Cardiac fibroblast (primary cell): ENCODE measurements at regions not wholly inside any gene's neighbourhood (a gene's known extent, or its start where the extent isn't known, plus 50 kb on each side); places are given as distances from the start of the nearest gene placed in this dataset.

Source experiments
- DNase-seq, 2 donors: peaks; one replicate each; pipeline versions ENCODE4 v3.0.0 to v3.0.0-alpha.2; 2010; ENCODE audit warnings: low read depth in 2 of 2
- H3K4me3 ChIP-seq, 2 donors: replicated peaks in 1 of 2; 1 replicate in 1 of 2; 2 replicates in 1 of 2; pipeline ENCODE4 v1.5.1; 2011; ENCODE audit warnings: low read depth in 2 of 2, low read length in 2 of 2, mild to moderate bottlenecking in 2 of 2, moderate library complexity in 1 of 2
- TF ChIP-seq, protein P1 (sequence below): IDR thresholded peaks from one replicate; pipeline ENCODE4 v1.5.1; 2011; ENCODE audit warnings: low read depth, mild to moderate bottlenecking, low read length, inconsistent platforms

DNA sequence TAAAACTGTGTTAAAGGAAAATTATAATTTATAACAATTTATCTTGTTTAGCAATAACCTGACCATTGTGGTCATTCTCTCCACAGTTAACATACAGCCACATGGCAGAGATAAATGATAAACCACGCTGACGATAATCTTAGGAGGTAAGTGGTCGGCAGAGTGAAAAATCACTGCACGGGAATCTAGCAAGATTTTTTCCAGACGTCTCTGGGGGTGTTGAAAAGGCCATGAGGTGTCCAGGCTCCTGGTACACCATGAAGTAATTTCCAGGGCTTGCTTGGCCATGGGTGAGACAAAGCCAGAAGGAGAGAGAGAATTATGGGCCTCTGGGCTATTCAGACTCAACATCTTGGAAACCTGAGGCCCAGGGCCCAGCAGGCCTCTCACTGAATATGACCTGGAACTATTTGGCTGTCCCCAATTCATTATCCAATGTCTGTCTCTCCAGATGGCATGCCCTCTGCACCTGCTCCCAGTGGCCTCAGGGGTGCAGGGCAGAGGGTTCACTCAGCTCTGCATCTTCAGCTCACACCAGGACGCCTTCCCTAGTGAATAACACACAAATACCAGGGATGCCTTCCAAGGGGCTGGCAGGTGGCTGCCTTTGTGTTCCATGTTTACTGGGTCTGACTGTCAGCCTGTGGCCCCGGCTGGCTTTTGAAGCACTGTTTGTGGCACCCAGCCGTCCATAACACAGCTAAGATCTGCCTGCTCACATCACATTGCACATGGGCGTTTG lies 590.4 kb upstream of the PFKP start:
- TF ChIP-seq, protein P1, sequence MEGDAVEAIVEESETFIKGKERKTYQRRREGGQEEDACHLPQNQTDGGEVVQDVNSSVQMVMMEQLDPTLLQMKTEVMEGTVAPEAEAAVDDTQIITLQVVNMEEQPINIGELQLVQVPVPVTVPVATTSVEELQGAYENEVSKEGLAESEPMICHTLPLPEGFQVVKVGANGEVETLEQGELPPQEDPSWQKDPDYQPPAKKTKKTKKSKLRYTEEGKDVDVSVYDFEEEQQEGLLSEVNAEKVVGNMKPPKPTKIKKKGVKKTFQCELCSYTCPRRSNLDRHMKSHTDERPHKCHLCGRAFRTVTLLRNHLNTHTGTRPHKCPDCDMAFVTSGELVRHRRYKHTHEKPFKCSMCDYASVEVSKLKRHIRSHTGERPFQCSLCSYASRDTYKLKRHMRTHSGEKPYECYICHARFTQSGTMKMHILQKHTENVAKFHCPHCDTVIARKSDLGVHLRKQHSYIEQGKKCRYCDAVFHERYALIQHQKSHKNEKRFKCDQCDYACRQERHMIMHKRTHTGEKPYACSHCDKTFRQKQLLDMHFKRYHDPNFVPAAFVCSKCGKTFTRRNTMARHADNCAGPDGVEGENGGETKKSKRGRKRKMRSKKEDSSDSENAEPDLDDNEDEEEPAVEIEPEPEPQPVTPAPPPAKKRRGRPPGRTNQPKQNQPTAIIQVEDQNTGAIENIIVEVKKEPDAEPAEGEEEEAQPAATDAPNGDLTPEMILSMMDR: no peak
- H3K4me3 ChIP-seq: no peak overlapping the region
- DNase-seq: no peak

DNA sequence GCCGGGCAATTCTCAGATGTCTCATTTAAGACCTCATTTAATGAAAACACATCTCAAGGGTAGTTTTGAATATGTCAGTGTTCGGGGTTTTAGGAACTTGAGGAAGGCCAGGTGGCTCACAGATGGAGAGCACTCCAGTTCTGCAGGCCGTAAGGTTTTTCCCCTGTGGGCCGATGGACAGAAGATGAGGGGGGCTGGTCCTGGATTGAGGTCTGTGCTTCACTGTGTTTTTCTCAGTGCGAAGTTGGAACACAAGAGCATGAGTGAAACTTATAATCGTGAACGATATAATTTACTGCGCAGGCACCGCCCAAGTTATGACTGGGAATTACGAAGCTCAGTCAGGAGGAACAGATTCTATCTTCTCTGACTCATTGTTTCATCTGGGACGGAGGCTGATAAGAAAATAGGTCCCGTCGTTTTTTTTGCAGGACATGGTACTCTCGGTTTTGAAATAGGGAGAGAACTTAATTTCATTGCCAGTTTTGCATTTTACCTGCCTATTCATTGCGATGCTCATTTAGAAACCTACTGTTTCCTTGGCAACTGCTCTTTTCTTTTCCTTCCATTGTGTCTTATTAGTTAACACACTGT lies 591.0 kb upstream of the PFKP start:
- TF ChIP-seq, protein P1: no peak
- DNase-seq: no peak
- no peak overlapping the region for H3K4me3 ChIP-seq

DNA sequence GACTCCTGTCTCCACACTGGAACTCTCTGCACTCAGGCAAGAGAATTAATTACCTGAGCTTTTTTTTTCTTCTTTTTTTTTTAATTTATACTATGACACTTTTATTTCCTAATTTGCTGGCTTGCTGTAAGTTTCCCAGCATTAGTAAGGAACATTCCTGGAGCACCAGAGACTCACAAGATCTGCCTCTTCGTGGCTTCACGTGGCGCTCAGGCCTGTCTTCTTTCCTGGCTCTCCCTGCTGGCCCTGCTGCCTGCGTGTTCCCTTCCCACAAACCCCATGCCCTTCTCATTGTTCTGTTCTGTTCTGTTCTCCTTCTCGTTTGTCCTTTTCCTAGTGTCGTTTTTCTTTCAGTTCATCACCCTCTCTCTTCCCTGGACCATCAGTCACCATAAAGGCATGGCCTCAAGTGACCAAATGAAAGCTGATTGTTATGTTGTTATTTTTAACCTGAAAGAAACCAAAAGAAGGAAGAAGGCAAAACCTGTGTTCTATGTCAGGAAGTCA lies 591.6 kb upstream of the PFKP start:
- TF ChIP-seq, protein P1: no peak
- DNase-seq: no peak
- no peak overlapping the region for H3K4me3 ChIP-seq

DNA sequence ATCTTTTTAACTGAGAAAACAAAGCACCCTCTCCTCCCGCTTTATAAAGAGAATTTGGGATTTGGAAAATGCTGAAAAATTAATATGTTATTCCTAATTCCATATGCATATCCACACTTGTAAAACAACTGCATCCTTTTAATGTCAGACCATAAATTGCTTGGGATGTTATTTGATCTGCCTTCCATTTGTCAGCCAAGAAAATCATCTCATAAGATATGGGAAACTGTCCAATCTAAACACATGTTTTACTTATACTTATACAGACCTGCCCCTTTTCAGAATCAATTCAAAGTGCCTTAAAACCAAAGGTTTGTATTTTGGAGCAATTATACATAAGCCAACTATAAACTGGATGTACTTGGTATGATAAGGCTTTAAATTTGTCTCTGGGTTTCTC lies 595.5 kb upstream of the PFKP start:
- TF ChIP-seq, protein P1: no peak
- DNase-seq: no peak
- no peak overlapping the region for H3K4me3 ChIP-seq

DNA sequence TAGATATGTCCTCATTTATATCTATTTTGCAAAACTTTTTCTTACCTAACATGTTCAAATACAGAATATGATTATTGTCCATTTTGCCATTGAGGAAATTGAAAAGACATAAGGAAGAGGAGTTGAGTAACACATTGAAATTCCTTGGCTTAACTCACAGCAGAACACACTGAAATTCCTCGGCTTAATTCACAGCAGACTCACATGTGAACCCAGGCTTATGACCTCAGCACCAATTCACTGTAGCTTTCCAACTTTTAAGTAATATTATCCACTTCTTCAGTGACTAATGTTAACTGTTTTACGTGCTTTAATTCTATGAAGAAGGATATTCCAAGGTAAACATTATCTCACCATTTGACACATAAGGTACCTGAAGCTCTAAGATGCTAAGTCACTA lies 597.5 kb upstream of the PFKP start:
- TF ChIP-seq, protein P1: no peak
- DNase-seq: no peak
- no peak overlapping the region for H3K4me3 ChIP-seq

DNA sequence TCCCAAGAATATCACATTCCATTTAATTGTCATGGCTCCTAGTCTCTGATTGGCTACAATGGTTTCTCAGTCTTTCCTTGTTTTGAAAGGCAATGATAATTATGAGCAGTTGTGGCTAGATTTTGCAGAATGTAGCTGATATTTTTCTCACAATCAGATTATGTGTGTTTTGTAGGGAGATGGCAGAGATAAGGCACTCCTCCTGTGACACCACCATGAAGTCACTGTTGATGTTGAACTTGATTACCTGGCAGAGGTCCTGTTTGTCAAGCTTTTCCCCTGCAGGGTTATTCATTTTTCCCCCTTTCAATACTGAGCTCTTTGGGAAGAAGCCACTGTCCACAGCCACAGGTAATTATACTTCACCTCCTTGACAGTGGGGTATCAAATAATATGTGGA lies 602.9 kb upstream of the PFKP start:
- TF ChIP-seq, protein P1: no peak
- no peak overlapping the region for H3K4me3 ChIP-seq
- no peak for DNase-seq
